KMS-11 (cell line): ENCODE measurements at regions not wholly inside any gene's neighbourhood (a gene's known extent, or its start where the extent isn't known, plus 50 kb on each side); places are given as distances from the start of the nearest gene placed in this dataset.

Experiments used
- H2AFZ ChIP-seq: fragments of 200-600 bp; sonication (generic); 2 replicates; pipeline ENCODE4 v1.6.1; 2016; ENCODE audit warnings: antibody characterized with exemption, mixed run types, low read depth
- H3K27ac ChIP-seq: fragments of 200-600 bp; sonication (generic); 2 replicates; pipeline ENCODE4 v1.6.1; 2016; ENCODE audit warnings: mild to moderate bottlenecking, mixed run types
- H3K27me3 ChIP-seq: fragments of 200-600 bp; sonication (generic); 2 replicates; pipeline ENCODE4 v1.6.1; 2017; ENCODE audit warnings: mild to moderate bottlenecking, low read depth, mixed run types, moderate library complexity; ENCODE audit not compliant: insufficient read depth
- H3K36me3 ChIP-seq: fragments of 200-600 bp; sonication (generic); 2 replicates; pipeline ENCODE4 v1.6.1; 2017; ENCODE audit warnings: mild to moderate bottlenecking, mixed run types; ENCODE audit not compliant: insufficient read depth
- H3K4me1 ChIP-seq: fragments of 200-600 bp; sonication (generic); 2 replicates; pipeline ENCODE4 v1.6.1; 2016; ENCODE audit warnings: mild to moderate bottlenecking, low read depth, mixed run types; ENCODE audit not compliant: poor library complexity, severe bottlenecking
- H3K4me2 ChIP-seq: fragments of 200-600 bp; sonication (generic); 2 replicates; pipeline ENCODE4 v1.7.0; 2016; ENCODE audit warnings: mild to moderate bottlenecking, mixed run types
- H3K4me3 ChIP-seq: fragments of 200-600 bp; sonication (generic); IDR thresholded peaks from 2 replicates; pipeline ENCODE4 v1.6.1; 2017; ENCODE audit warnings: low read depth, low read length, mixed read lengths; ENCODE audit not compliant: insufficient read depth
- H3K79me2 ChIP-seq: fragments of 200-600 bp; sonication (generic); 2 replicates; pipeline ENCODE4 v1.6.1; 2016; ENCODE audit warnings: low read depth, mixed run types; ENCODE audit not compliant: insufficient read depth
- H3K9ac ChIP-seq: fragments of 200-600 bp; sonication (generic); 2 replicates; pipeline ENCODE4 v1.6.1; 2016; ENCODE audit warnings: mild to moderate bottlenecking, mixed run types
- H4K20me1 ChIP-seq: fragments of 200-600 bp; sonication (generic); 2 replicates; pipeline ENCODE4 v1.6.1; 2016; ENCODE audit warnings: mild to moderate bottlenecking, mixed run types; ENCODE audit not compliant: insufficient read depth
- CTCF ChIP-seq: fragments of 200-600 bp; sonication (generic); conservative IDR thresholded peaks from 2 replicates; pipeline ENCODE4 v1.6.1; 2017; ENCODE audit warnings: low read depth, mild to moderate bottlenecking, antibody characterized with exemption, low read length, moderate library complexity, mixed read lengths

DNA sequence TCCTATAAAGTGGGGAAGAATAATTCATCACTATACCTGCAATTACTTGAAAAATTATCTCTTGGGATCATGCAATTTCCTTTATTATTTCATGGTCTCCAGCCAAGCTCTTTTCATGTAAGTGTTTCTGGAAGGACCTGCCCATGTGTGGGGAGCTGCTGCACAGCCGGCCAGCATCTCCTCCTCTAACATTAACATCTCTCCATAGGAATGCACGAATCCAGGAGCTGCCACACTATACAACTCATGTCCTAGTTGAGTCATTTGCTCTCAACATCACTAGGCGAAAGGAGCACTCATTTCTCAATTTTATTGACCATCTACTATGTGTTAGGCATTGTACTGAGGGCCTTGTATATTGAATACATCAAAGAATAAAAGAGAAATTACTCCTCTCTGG is 144.3 kb upstream of the ERBB4 start:
- no peaks in the 10 kb centered on the region for H3K27me3 ChIP-seq
- no peak overlapping the region for H3K4me2 ChIP-seq
- peaks cover 11% of the 10 kb centered on the region for H3K4me1 ChIP-seq
- no peaks in the 10 kb centered on the region for H3K36me3 ChIP-seq
- H4K20me1 ChIP-seq: no peaks in the 10 kb centered on the region
- no peak for TF ChIP-seq CTCF
- H3K79me2 ChIP-seq: no peaks in the 10 kb centered on the region
- H3K4me3 ChIP-seq: no peak overlapping the region
- H3K9ac ChIP-seq: no peak overlapping the region
- H2AFZ ChIP-seq: no peak overlapping the region
- H3K27ac ChIP-seq: no peak overlapping the region

GRCh38 chr2:212677466-212677865 is 138.9 kb upstream of the ERBB4 start:
- Histone ChIP-seq H2AFZ (no peak overlapping the region), H3K4me1 (no peaks in the 10 kb centered on the region), H3K79me2 (no peaks in the 10 kb centered on the region), H3K27me3 (no peaks in the 10 kb centered on the region), H3K27ac (no peak overlapping the region), H3K4me2 (no peak overlapping the region), H3K9ac (no peak overlapping the region), H3K4me3 (no peak overlapping the region), H4K20me1 (no peaks in the 10 kb centered on the region), H3K36me3 (no peaks in the 10 kb centered on the region)
- TF ChIP-seq CTCF: no peak

GRCh38 chr2:212672186-212672585 is 133.6 kb upstream of the ERBB4 start:
- Histone ChIP-seq H2AFZ (no peak overlapping the region), H3K4me3 (no peak overlapping the region), H3K27ac (no peak overlapping the region), H4K20me1 (no peaks in the 10 kb centered on the region), H3K4me2 (no peak overlapping the region), H3K9ac (no peak overlapping the region), H3K79me2 (no peaks in the 10 kb centered on the region), H3K27me3 (no peaks in the 10 kb centered on the region), H3K36me3 (no peaks in the 10 kb centered on the region), H3K4me1 (no peaks in the 10 kb centered on the region)
- no peak for TF ChIP-seq CTCF

DNA sequence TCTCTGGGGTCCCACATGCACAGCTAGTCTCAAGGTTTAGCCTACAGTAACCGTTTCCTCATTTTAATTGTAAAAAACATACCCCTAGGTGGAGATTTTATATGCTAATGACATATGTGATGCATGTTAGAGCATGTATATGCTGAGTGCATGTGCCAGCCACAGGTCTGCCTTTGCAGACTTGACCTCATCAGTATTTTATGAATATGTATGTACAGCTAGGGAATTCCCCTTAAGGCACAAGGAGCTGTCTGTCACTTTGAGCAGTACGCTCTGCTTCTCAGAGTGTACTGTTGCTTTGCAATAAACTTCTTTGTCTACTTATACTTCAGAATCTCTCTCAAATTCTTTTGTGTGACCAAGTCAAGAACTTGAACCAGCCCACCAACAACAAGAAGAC is 131.2 kb upstream of the ERBB4 start:
- Histone ChIP-seq H2AFZ (no peak overlapping the region), H3K79me2 (no peaks in the 10 kb centered on the region), H4K20me1 (no peaks in the 10 kb centered on the region), H3K27ac (no peak overlapping the region), H3K9ac (no peak overlapping the region), H3K4me2 (no peak overlapping the region), H3K27me3 (no peaks in the 10 kb centered on the region), H3K36me3 (no peaks in the 10 kb centered on the region), H3K4me1 (no peaks in the 10 kb centered on the region), H3K4me3 (no peak overlapping the region)
- TF ChIP-seq CTCF: no peak

DNA sequence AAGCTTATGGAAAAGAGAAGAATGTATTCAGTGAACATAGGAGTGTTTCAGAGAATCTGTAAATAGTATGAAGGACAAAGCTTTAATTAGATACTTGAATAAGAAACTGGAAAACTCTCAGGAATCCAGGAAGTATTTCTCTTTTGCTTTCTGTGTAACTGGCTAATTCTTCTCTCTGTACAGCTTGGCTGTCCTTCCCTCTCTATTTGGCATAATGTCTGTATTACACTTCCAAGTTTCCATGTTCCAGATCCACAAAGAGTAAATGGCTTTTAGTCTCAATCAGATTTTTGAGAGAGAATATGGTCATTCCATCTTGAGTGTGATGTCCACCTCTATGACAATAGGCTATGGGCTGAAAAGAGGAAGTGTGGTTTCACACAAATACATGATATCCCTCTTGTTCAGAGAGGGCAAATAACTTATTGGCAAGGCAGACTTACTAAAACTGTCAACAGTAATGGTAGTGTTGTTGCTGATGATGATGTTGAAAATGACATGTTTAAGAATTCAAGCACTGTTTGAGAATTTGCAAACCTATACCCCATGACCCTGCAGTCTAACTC is 129.2 kb upstream of the ERBB4 start:
- Histone ChIP-seq H4K20me1 (no peaks in the 10 kb centered on the region), H3K36me3 (no peaks in the 10 kb centered on the region), H3K79me2 (no peaks in the 10 kb centered on the region), H3K27me3 (no peaks in the 10 kb centered on the region), H3K27ac (no peak overlapping the region), H3K9ac (no peak overlapping the region), H3K4me3 (no peak overlapping the region), H3K4me2 (no peak overlapping the region), H3K4me1 (no peaks in the 10 kb centered on the region), H2AFZ (no peak overlapping the region)
- no peak for TF ChIP-seq CTCF
